HCT116 (cell line): ENCODE measurements at regions not wholly inside any gene's neighbourhood (a gene's known extent, or its start where the extent isn't known, plus 50 kb on each side); places are given as distances from the start of the nearest gene placed in this dataset.

ENCODE experiments used
- ATAC-seq: fragments of 200-7000 bp; cut with Tn5 transposase; 2 replicates; pipeline ENCODE4 v1.9.1; 2020; ENCODE audit warnings: mild to moderate bottlenecking, moderate library complexity
- BruUV-seq: library from RNA; stranded (reverse); fragments of 400-500 nt; replicated peaks from 2 replicates; lab custom pipeline; 2021; lab: Mats Ljungman, UMichigan
- CTCF ChIA-PET: fragments of 300-600 bp; sonication (Branson Sonifier 250); formaldehyde crosslinking; loops from one replicate; lab custom pipeline; 2021; ENCODE audit warnings: antibody characterized with exemption; lab: Charles Lee
- POLR2A ChIA-PET: fragments of 300-600, 350-600 bp; sonication (Branson Sonifier 250); formaldehyde crosslinking; loops from one replicate; lab custom pipeline; 2021; ENCODE audit warnings: antibody characterized with exemption; lab: Charles Lee
- RAD21 ChIA-PET, 2 experiments: fragments of 300-600 bp; sonication (Branson Sonifier 250); formaldehyde crosslinking; loops; one replicate each; lab custom pipeline; 2023; ENCODE audit warnings: low total read pairs in 2 of 2; ENCODE audit not compliant: uncharacterized antibody in 2 of 2, unreplicated experiment in 2 of 2, low non-redundant PET in 1 of 2; lab: Charles Lee
- DNase-seq: peaks from one replicate; pipeline ENCODE4 v3.0.0-alpha.2; 2010; ENCODE audit warnings: low read depth, low spot score
- H2AFZ ChIP-seq: fragments of 200-600 bp; shearing (Covaris generic), sonication (generic); 2 replicates; pipeline ENCODE4 v1.6.1; 2017; ENCODE audit warnings: low read depth, mixed run types, mixed read lengths, antibody characterized with exemption, low read length; ENCODE audit not compliant: poor library complexity, severe bottlenecking
- H3K27ac ChIP-seq: 2 replicates; pipeline ENCODE4 v1.5.1; 2012; ENCODE audit warnings: low read depth, low read length
- H3K27me3 ChIP-seq: fragments of 200-600 bp; sonication (generic); 2 replicates; pipeline ENCODE4 v1.6.1; 2016; ENCODE audit warnings: mixed run types, low read length, mixed read lengths; ENCODE audit not compliant: insufficient read depth
- H3K36me3 ChIP-seq, 2 experiments: fragments of 200-500 bp in 1 of 2; fragments of 200-600 bp in 1 of 2; sonication (Bioruptor generic) in 1 of 2; sonication (generic) in 1 of 2; 2 replicates each; pipeline versions ENCODE4 v1.5.1 to v1.6.1; 2014 to 2016; ENCODE audit warnings: low read length in 2 of 2, inconsistent platforms in 1 of 2, mixed read lengths in 1 of 2, mixed run types in 1 of 2; ENCODE audit not compliant: insufficient read depth in 2 of 2, control insufficient read depth in 1 of 2
- H3K4me1 ChIP-seq, 2 experiments: fragments of 200-600 bp in 1 of 2; sonication (generic) in 1 of 2; 2 replicates each; pipeline versions ENCODE4 v1.5.1 to v1.6.1; 2012 to 2017; ENCODE audit warnings: low read length in 2 of 2, inconsistent platforms in 1 of 2, mild to moderate bottlenecking in 1 of 2, mixed read lengths in 1 of 2, mixed run types in 1 of 2, moderate library complexity in 1 of 2; ENCODE audit not compliant: insufficient read depth in 2 of 2, control insufficient read depth in 1 of 2
- H3K4me2 ChIP-seq: fragments of 200-600 bp; sonication (generic); 2 replicates; pipeline ENCODE4 v1.6.1; 2017; ENCODE audit warnings: mixed run types, low read length, mixed read lengths
- H3K4me3 ChIP-seq, 2 experiments: fragments of 200-600 bp in 1 of 2; sonication (generic) in 1 of 2; replicated peaks in 1 of 2; 2 replicates each; pipeline ENCODE4 v1.5.1; 2011 to 2016; ENCODE audit warnings: low read length in 2 of 2, control low read depth in 1 of 2, low read depth in 1 of 2, mild to moderate bottlenecking in 1 of 2, mixed read lengths in 1 of 2, mixed run types in 1 of 2
- H3K79me2 ChIP-seq: fragments of 200-600 bp; sonication (generic); 2 replicates; pipeline ENCODE4 v1.6.1; 2017; ENCODE audit warnings: mild to moderate bottlenecking, mixed run types, low read length, moderate library complexity, mixed read lengths; ENCODE audit not compliant: insufficient read depth
- H3K9ac ChIP-seq: fragments of 200-600 bp; sonication (generic); 2 replicates; pipeline ENCODE4 v1.6.1; 2016; ENCODE audit warnings: low read length, mixed read lengths
- H3K9me2 ChIP-seq: fragments of 200-600 bp; sonication (generic), shearing (Covaris generic); 2 replicates; pipeline ENCODE4 v1.6.1; 2017; ENCODE audit warnings: mixed run types, mild to moderate bottlenecking, moderate library complexity; ENCODE audit not compliant: insufficient read depth
- H3K9me3 ChIP-seq, 2 experiments: fragments of 200-500 bp in 1 of 2; fragments of 200-600 bp in 1 of 2; sonication (Bioruptor generic) in 1 of 2; sonication (generic) in 1 of 2; 2 replicates each; pipeline ENCODE4 v1.6.1; 2014 to 2017; ENCODE audit warnings: low read length in 2 of 2, mixed read lengths in 2 of 2, inconsistent platforms in 1 of 2, low read depth in 1 of 2, mild to moderate bottlenecking in 1 of 2, mixed run types in 1 of 2, moderate library complexity in 1 of 2; ENCODE audit not compliant: control insufficient read depth in 1 of 2, insufficient read depth in 1 of 2
- H4K20me1 ChIP-seq: fragments of 200-600 bp; sonication (generic), shearing (Covaris generic); 2 replicates; pipeline ENCODE4 v1.6.1; 2017; ENCODE audit warnings: mixed run types, mild to moderate bottlenecking, moderate library complexity; ENCODE audit not compliant: insufficient read depth
- CTCF ChIP-seq, 3 experiments: fragments of 200-600 bp in 1 of 3; sonication (generic) in 1 of 3; IDR thresholded peaks in 2 of 3; conservative IDR thresholded peaks in 1 of 3; 2 replicates each; pipeline ENCODE4 v1.5.1; 2012 to 2017; ENCODE audit warnings: low read depth in 2 of 3, low read length in 2 of 3, antibody characterized with exemption in 1 of 3, borderline replicate concordance in 1 of 3, control low read depth in 1 of 3, mild to moderate bottlenecking in 1 of 3, mixed read lengths in 1 of 3, mixed run types in 1 of 3, moderate library complexity in 1 of 3; ENCODE audit not compliant: insufficient read depth in 1 of 3
- RAD21 ChIP-seq: IDR thresholded peaks from 2 replicates; pipeline ENCODE4 v1.6.1; 2012; ENCODE audit warnings: low read depth, mild to moderate bottlenecking
- SP1 ChIP-seq: IDR thresholded peaks from 2 replicates; pipeline ENCODE4 v1.6.1; 2012; ENCODE audit warnings: low read depth
- TCF7L2 ChIP-seq: IDR thresholded peaks from 2 replicates; pipeline ENCODE4 v1.7.0; 2011; ENCODE audit warnings: borderline replicate concordance, inconsistent platforms; ENCODE audit not compliant: insufficient read depth, insufficient read length; ENCODE audit errors: extremely low read depth
- ZNF274 ChIP-seq: fragments of 200-500 bp; sonication (Bioruptor generic); IDR thresholded peaks from 2 replicates; pipeline ENCODE4 v1.6.1; 2014; ENCODE audit warnings: mild to moderate bottlenecking, low read depth, low read length, inconsistent platforms
- intact Hi-C: fragments of 100-400 bp; cut with micrococcal nuclease; formaldehyde crosslinking; loops from 2 replicates; pipeline ENCODE4 v1.10.0; 2022

- no peak for DNase-seq
- ChIA-PET CTCF (interaction anchor here (2.2 kb wide), 1 partner anchor 12 kb away, joined by 5 read pairs; no protein-coding TSS in a partner anchor), POLR2A (no interaction called here), RAD21 (no interaction called here)
- TF ChIP-seq SP1 (no peak), ZNF274 (no peak), RAD21 (no peak)
- no TSS peak for BruUV-seq
- Histone ChIP-seq H3K27ac (no peak overlapping the region), H3K79me2 (no peaks in the 10 kb centered on the region), H3K9me2 (no peaks in the 10 kb centered on the region), H3K9me3 (no peaks in the 10 kb centered on the region), H3K27me3 (no peaks in the 10 kb centered on the region), H3K4me3 (no peak overlapping the region), H3K36me3 (no peaks in the 10 kb centered on the region), H3K4me1 (no peaks in the 10 kb centered on the region), H2AFZ (no peak overlapping the region), H3K4me2 (no peak overlapping the region), H3K9ac (no peak overlapping the region), H4K20me1 (no peaks in the 10 kb centered on the region)
- ATAC-seq = no peak
- intact Hi-C loops = no loop called here
These were observed 63.7 kb upstream of the HNMT start for GRCh38 chr2:137900421-137901141.

GRCh38 chr2:137910641-137911040, 53.6 kb upstream of the HNMT start:
- Histone ChIP-seq H3K4me3 (no peak overlapping the region), H3K4me1 (no peaks in the 10 kb centered on the region), H3K9me3 (no peaks in the 10 kb centered on the region), H3K4me2 (no peak overlapping the region), H3K9ac (no peak overlapping the region), H2AFZ (peak overlapping the region; percentile 1), H3K27me3 (no peaks in the 10 kb centered on the region), H3K9me2 (no peaks in the 10 kb centered on the region), H3K79me2 (no peaks in the 10 kb centered on the region), H3K36me3 (no peaks in the 10 kb centered on the region), H4K20me1 (no peaks in the 10 kb centered on the region), H3K27ac (no peak overlapping the region)
- TF ChIP-seq TCF7L2 = no peak
- TF ChIP-seq CTCF (IDR thresholded peaks at IDR 0.05 in 2 of 3, conservative IDR thresholded peaks at IDR 0.05 in 1 of 3; ENCODE audit: borderline replicate concordance in 1 of 3, insufficient read depth in 1 of 3, low read depth in 2 of 3, low read length in 2 of 3) = peak; percentile 34 to 73 (median 67); a peak in 4 of 6 replicates
- peak; percentile 78 for TF ChIP-seq RAD21
- RAD21 ChIA-PET = interaction anchor here (1.0 to 1.8 kb wide), 2 partner anchors 917 kb away, joined by 4 read pairs; no protein-coding TSS in a partner anchor
- POLR2A ChIA-PET = no interaction called here
- CTCF ChIA-PET = interaction anchor here (0.7 to 5.5 kb wide), 8 partner anchors 22 to 919 kb away, joined by 3 to 40 read pairs (median 8); no protein-coding TSS in a partner anchor
- peak; percentile 8 for DNase-seq
- no TSS peak for BruUV-seq
- intact Hi-C loops = loop anchor here (1.0 to 10.0 kb wide), 3 partner anchors 184 to 917 kb away; no protein-coding TSS in a partner anchor
- ATAC-seq = no peak
